ENCODE measurements at regions not wholly inside any gene's neighbourhood (a gene's known extent, or its start where the extent isn't known, plus 50 kb on each side); places are given as distances from the start of the nearest gene placed in this dataset.

DNA sequence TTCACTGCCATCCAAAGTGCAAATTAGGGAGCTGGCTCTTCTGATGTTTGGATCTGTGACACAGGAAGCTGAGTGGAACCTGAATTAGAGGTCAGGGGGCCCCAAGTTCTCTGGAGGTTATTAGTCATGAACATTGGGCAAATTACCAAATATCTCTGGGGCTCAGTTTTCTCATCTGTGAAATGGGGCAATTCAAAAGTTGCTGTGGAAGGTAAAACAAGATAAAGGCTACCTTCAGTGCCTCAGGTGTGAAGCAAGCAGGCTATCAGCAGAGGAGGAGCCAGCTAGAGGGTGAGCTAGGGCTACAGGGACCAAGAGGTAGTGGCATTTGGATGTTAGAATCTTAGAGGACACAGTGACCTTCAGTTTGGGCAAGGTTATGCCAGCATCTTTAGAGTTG, 89.4 kb upstream of the FAM136A start:
- TF ChIP-seq, protein P1, sequence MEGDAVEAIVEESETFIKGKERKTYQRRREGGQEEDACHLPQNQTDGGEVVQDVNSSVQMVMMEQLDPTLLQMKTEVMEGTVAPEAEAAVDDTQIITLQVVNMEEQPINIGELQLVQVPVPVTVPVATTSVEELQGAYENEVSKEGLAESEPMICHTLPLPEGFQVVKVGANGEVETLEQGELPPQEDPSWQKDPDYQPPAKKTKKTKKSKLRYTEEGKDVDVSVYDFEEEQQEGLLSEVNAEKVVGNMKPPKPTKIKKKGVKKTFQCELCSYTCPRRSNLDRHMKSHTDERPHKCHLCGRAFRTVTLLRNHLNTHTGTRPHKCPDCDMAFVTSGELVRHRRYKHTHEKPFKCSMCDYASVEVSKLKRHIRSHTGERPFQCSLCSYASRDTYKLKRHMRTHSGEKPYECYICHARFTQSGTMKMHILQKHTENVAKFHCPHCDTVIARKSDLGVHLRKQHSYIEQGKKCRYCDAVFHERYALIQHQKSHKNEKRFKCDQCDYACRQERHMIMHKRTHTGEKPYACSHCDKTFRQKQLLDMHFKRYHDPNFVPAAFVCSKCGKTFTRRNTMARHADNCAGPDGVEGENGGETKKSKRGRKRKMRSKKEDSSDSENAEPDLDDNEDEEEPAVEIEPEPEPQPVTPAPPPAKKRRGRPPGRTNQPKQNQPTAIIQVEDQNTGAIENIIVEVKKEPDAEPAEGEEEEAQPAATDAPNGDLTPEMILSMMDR (IDR thresholded peaks at IDR 0.05), result no peak
- no peak for TF ChIP-seq POLR2A (IDR thresholded peaks at IDR 0.05)

All from body of pancreas (tissue), 4 donors.